ENCODE measurements at regions not wholly inside any gene's neighbourhood (a gene's known extent, or its start where the extent isn't known, plus 50 kb on each side); places are given as distances from the start of the nearest gene placed in this dataset.

DNA sequence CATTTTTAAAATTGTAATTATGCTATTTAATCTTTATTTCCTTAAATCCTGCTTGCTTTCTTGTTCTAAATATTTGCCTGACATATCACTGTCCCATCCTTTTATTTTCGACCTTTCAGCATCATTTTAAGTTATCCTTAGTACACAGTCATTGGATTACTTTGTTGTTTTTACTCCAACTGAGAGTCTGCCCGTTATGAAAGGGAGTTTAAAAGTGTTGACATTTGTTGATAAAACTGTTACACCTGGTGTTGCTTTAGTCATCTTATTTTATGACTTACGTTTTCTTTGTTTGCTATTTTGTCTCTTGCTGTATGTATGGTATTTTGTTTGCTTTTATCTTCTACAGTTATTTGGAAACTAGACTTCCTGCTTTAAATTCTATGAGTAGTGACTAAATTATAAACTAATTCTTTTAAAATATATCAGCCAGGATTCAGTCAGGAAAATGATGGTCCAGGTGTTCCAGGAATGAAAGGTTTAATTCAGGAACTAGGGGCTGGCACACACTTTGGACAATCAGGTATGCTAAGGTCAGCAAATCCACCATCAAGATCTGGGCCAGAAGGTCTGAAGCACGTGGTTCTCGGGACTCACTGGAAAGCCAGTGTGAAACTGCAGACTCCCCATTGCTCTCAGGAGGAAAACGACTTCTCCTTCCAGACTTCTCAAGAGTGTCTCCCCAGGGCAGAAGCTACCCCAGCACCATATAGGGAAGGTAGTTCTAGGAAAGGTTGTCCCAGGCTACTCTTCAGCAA is 86.0 kb downstream of the RASSF10 start:
- H3K4me3 ChIP-seq: no peak overlapping the region
- peaks cover 0 to 2% (median 0%) of the 10 kb centered on the region in 3 donors for H3K27me3 ChIP-seq
- H3K4me1 ChIP-seq: no peaks in the 10 kb centered on the region
- DNase-seq (no peak), ATAC-seq (no peak)
- intact Hi-C loops (cut with DNase I; ENCODE audit: low total_unique reads) (no loop called here), in situ Hi-C loops (cut with MboI; ENCODE audit: low sequenced_read_pairs in 4 of 4) (no loop called here)
- no peaks in the 10 kb centered on the region for H3K9me3 ChIP-seq
- no peaks in the 10 kb centered on the region for H3K36me3 ChIP-seq
- no peak for TF ChIP-seq POLR2A (IDR thresholded peaks at IDR 0.05)
- TF ChIP-seq, protein P1, sequence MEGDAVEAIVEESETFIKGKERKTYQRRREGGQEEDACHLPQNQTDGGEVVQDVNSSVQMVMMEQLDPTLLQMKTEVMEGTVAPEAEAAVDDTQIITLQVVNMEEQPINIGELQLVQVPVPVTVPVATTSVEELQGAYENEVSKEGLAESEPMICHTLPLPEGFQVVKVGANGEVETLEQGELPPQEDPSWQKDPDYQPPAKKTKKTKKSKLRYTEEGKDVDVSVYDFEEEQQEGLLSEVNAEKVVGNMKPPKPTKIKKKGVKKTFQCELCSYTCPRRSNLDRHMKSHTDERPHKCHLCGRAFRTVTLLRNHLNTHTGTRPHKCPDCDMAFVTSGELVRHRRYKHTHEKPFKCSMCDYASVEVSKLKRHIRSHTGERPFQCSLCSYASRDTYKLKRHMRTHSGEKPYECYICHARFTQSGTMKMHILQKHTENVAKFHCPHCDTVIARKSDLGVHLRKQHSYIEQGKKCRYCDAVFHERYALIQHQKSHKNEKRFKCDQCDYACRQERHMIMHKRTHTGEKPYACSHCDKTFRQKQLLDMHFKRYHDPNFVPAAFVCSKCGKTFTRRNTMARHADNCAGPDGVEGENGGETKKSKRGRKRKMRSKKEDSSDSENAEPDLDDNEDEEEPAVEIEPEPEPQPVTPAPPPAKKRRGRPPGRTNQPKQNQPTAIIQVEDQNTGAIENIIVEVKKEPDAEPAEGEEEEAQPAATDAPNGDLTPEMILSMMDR (IDR thresholded peaks at IDR 0.05 in 4 of 5, conservative IDR thresholded peaks at IDR 0.05 in 1 of 5): no peak
- H3K27ac ChIP-seq: no peak overlapping the region

DNA sequence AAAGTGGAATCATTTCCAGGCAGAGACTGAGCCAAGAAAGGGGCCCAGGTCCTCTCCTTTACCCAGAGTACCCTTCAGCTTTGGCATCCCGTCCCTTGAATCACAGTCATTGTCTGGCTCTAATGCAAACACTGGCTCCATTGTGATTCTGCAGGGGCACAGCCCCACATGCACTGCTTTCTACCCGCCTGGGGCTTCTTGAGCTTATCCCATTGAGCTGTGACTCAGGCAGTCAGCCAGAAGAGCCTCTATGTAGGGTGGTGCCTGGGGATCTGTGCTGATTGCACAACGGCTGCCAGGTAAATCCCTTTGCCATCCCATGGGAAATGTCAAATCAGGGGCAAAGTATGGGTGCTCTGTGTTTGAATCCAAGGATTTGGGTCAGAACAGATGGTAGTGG is 88.9 kb downstream of the RASSF10 start:
- no peak for ATAC-seq
- Histone ChIP-seq H3K36me3 (no peaks in the 10 kb centered on the region), H3K27ac (no peak overlapping the region), H3K4me1 (no peaks in the 10 kb centered on the region), H3K27me3 (peaks cover 0 to 2% (median 0%) of the 10 kb centered on the region in 3 donors), H3K4me3 (no peak overlapping the region), H3K9me3 (no peaks in the 10 kb centered on the region)
- intact Hi-C loops (cut with DNase I; ENCODE audit: low total_unique reads): no loop called here
- no peak for DNase-seq
- in situ Hi-C loops (cut with MboI; ENCODE audit: low sequenced_read_pairs in 4 of 4): no loop called here
- TF ChIP-seq, protein P1 (IDR thresholded peaks at IDR 0.05 in 4 of 5, conservative IDR thresholded peaks at IDR 0.05 in 1 of 5): no peak
- no peak for TF ChIP-seq POLR2A (IDR thresholded peaks at IDR 0.05)

DNA sequence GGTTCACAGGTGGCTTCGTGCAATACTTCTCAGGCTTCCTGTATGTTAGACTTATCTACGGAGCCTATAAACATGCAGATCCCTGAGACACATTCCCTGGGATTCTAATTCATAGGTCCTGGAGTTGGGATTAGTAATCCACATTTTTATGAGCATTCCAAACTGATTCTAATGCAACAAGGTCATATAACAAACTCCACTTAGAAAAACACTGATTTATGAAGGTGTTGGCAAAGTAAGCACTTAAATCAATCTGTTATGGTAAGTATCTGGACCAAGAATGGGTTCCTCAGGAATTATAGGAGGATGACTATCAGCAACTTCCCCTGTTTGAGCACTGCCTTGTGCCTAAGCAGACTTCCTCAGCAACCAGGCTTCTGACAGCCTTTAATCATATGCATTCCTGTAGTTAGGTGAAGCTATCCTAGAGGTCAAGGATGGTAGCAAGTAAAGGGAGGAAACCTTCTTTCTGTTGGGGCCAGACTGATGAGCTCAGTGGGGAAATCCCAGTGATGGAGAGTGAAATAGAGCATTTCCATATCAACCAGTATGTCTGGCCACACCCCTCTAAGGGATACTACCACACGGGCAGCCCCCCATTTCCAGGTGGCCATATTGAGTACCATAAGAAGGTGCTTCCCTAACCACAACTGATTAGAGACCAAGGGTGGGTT is 89.6 kb downstream of the RASSF10 start:
- TF ChIP-seq, protein P1 (IDR thresholded peaks at IDR 0.05 in 4 of 5, conservative IDR thresholded peaks at IDR 0.05 in 1 of 5): no peak
- TF ChIP-seq POLR2A (IDR thresholded peaks at IDR 0.05): no peak
- Histone ChIP-seq H3K4me3 (no peak overlapping the region), H3K36me3 (no peaks in the 10 kb centered on the region), H3K27ac (no peak overlapping the region), H3K4me1 (no peaks in the 10 kb centered on the region), H3K9me3 (no peaks in the 10 kb centered on the region), H3K27me3 (peaks cover 0 to 2% (median 0%) of the 10 kb centered on the region in 3 donors)
- DNase-seq (no peak), ATAC-seq (no peak)
- in situ Hi-C loops (cut with MboI; ENCODE audit: low sequenced_read_pairs in 4 of 4) (no loop called here), intact Hi-C loops (cut with DNase I; ENCODE audit: low total_unique reads) (no loop called here)

DNA sequence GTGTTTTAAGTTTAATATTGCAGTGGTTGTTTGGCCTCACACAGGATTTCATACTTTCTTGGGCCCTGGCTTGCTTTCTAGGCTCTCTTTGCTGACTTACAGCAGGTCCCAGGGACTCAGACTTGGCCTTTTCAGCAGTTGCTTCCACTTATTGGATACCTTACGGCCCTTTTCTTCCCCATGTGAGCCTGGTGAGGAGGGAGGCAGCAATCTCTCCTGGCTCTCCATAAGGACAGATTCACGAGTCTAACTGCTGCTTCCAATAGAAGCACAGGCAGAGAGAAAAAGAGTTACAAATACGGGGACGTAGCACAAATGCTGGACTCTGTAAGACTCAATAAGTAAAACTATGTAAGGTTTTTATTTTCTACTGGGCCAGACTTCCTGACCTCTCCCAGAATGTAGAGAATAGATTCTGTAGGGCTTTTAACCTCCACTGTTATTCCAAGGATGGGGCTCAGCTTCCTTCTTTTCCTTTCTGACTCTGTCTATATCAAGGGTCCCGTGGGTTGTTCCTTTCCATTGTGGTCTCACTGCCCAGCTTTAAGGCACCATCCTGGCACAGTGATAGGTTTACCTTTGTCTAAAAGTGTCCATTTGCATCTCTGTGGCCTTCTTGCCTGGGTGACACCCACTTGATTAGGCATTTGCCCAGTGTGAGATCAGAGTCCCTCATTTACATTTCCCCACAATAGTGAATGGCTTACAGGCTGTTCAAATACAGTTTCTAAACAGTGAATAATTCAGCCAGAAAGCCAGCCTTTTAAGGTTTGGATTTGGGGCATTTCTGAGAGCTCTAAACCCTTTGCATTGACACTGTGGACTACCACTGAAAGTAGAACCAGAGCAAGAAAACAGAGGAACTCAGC is 92.8 kb downstream of the RASSF10 start:
- ATAC-seq: no peak
- Histone ChIP-seq H3K36me3 (no peaks in the 10 kb centered on the region), H3K27ac (no peak overlapping the region), H3K9me3 (no peaks in the 10 kb centered on the region), H3K4me3 (no peak overlapping the region), H3K4me1 (no peaks in the 10 kb centered on the region), H3K27me3 (no peaks in the 10 kb centered on the region)
- DNase-seq: no peak
- in situ Hi-C loops (cut with MboI; ENCODE audit: low sequenced_read_pairs in 4 of 4) (no loop called here), intact Hi-C loops (cut with DNase I; ENCODE audit: low total_unique reads) (no loop called here)
- TF ChIP-seq, protein P1 (IDR thresholded peaks at IDR 0.05 in 4 of 5, conservative IDR thresholded peaks at IDR 0.05 in 1 of 5): no peak
- no peak for TF ChIP-seq POLR2A (IDR thresholded peaks at IDR 0.05)
